Keratinocyte (primary cell): ENCODE measurements at regions not wholly inside any gene's neighbourhood (a gene's known extent, or its start where the extent isn't known, plus 50 kb on each side); places are given as distances from the start of the nearest gene placed in this dataset.

Experiments used
- EZH2 ChIP-seq: IDR thresholded peaks from one replicate; pipeline ENCODE4 v1.6.1; 2012; ENCODE audit warnings: inconsistent platforms, mild to moderate bottlenecking, low read length, moderate library complexity
- TF ChIP-seq, protein P1 (sequence below), 3 experiments: IDR thresholded peaks in 1 of 3; conservative IDR thresholded peaks in 1 of 3; optimal IDR thresholded peaks in 1 of 3; 2 replicates in 2 of 3; 3 replicates in 1 of 3; pipeline versions ENCODE3 to v1.5.1; 2011; ENCODE audit warnings: low read length in 3 of 3, mild to moderate bottlenecking in 3 of 3, moderate library complexity in 2 of 3, control low read depth in 1 of 3, inconsistent platforms in 1 of 3; ENCODE audit not compliant: insufficient read depth in 2 of 3; ENCODE audit errors: extremely low read depth in 1 of 3

DNA sequence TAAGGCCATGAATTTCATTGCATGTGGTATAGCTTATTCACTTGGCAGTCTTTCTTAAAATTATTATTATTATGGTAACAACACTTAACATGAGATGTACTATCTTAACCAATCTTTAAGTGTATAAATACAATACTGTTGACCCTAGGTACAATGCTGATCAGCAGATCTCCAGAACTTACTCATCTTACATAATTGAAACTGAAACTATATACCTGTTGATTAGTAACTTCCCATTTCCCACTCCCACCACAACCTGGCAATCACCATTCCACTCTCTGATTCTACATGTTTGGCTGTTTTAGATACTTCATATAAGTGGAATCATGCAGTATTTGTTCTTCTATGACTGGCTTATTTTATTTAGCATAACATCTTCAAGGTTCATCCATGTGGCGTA is 150.2 kb upstream of the POU2AF2 start:
- TF ChIP-seq, protein P1, sequence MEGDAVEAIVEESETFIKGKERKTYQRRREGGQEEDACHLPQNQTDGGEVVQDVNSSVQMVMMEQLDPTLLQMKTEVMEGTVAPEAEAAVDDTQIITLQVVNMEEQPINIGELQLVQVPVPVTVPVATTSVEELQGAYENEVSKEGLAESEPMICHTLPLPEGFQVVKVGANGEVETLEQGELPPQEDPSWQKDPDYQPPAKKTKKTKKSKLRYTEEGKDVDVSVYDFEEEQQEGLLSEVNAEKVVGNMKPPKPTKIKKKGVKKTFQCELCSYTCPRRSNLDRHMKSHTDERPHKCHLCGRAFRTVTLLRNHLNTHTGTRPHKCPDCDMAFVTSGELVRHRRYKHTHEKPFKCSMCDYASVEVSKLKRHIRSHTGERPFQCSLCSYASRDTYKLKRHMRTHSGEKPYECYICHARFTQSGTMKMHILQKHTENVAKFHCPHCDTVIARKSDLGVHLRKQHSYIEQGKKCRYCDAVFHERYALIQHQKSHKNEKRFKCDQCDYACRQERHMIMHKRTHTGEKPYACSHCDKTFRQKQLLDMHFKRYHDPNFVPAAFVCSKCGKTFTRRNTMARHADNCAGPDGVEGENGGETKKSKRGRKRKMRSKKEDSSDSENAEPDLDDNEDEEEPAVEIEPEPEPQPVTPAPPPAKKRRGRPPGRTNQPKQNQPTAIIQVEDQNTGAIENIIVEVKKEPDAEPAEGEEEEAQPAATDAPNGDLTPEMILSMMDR (optimal IDR thresholded peaks at IDR 0.05 in 1 of 3, IDR thresholded peaks at IDR 0.05 in 1 of 3, conservative IDR thresholded peaks at IDR 0.05 in 1 of 3; ENCODE audit: extremely low read depth in 1 of 3, insufficient read depth in 2 of 3, low read length in 3 of 3), result no peak
- TF ChIP-seq EZH2, result no peak
